Upper lobe of right lung (tissue), 1 donor: ENCODE measurements at regions not wholly inside any gene's neighbourhood (a gene's known extent, or its start where the extent isn't known, plus 50 kb on each side); places are given as distances from the start of the nearest gene placed in this dataset.
"Not testable (repeated sequence)": the region's sequence is repeated elsewhere in the genome, so short reads cannot be mapped to it uniquely, and the experiment has no call there.

Experiments used
- ATAC-seq: fragments of 200-7000 bp; cut with Tn5 transposase; one replicate; pipeline ENCODE4 v1.9.1; 2020; ENCODE audit warnings: mild to moderate bottlenecking, moderate library complexity
- DNase-seq: peaks from one replicate; pipeline ENCODE4 v3.0.0-alpha.2; 2020
- H3K27ac ChIP-seq: fragments of 200-600 bp; one replicate; pipeline ENCODE4 v1.8.0; 2022
- H3K27me3 ChIP-seq: fragments of 200-600 bp; one replicate; pipeline ENCODE4 v1.8.0; 2022; ENCODE audit warnings: mild to moderate bottlenecking
- H3K36me3 ChIP-seq: fragments of 200-600 bp; one replicate; pipeline ENCODE4 v1.8.0; 2022
- H3K4me1 ChIP-seq: fragments of 200-600 bp; one replicate; pipeline ENCODE4 v1.8.0; 2022
- H3K4me3 ChIP-seq: fragments of 200-600 bp; one replicate; pipeline ENCODE4 v1.8.0; 2022; ENCODE audit warnings: mild to moderate bottlenecking
- H3K9me3 ChIP-seq: fragments of 200-600 bp; one replicate; pipeline ENCODE4 v1.8.0; 2022
- intact Hi-C: fragments of 100-400 bp; cut with DNase I; formaldehyde crosslinking; loops from one replicate; pipeline ENCODE4 v1.11.0; 2022
- TF ChIP-seq, protein P1 (sequence below): fragments of 200-600 bp; IDR thresholded peaks from one replicate; pipeline ENCODE4 v1.8.0; 2022; ENCODE audit warnings: antibody characterized with exemption
- donor health status: DM: no; HTN: yes; CAD: no; lungs with severe emphysema.

DNA sequence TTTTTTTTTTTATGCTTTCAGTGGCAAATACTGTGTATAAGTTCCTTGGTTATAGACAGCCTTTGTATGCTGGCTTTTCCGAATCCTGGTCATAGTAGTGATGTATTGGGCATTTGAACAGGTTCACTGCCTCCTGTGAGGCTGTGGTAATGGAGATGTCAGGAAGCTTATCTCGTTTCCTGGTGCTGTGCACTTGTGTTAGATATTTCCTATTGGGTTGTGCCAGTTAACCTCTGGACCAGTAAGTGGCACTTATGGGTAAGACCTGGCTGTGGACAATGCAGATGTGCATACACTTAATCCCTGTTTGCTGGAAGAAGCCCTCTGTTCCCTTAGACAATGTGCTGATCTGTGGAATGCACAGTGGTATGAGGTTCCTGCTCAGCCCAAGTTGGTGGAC, 135.4 kb upstream of the KITLG start:
- TF ChIP-seq, protein P1, sequence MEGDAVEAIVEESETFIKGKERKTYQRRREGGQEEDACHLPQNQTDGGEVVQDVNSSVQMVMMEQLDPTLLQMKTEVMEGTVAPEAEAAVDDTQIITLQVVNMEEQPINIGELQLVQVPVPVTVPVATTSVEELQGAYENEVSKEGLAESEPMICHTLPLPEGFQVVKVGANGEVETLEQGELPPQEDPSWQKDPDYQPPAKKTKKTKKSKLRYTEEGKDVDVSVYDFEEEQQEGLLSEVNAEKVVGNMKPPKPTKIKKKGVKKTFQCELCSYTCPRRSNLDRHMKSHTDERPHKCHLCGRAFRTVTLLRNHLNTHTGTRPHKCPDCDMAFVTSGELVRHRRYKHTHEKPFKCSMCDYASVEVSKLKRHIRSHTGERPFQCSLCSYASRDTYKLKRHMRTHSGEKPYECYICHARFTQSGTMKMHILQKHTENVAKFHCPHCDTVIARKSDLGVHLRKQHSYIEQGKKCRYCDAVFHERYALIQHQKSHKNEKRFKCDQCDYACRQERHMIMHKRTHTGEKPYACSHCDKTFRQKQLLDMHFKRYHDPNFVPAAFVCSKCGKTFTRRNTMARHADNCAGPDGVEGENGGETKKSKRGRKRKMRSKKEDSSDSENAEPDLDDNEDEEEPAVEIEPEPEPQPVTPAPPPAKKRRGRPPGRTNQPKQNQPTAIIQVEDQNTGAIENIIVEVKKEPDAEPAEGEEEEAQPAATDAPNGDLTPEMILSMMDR = no peak
- H3K27me3 ChIP-seq = no peaks in the 10 kb centered on the region
- H3K27ac ChIP-seq = no peak overlapping the region
- no peaks in the 10 kb centered on the region for H3K9me3 ChIP-seq
- no peak for DNase-seq
- H3K36me3 ChIP-seq = no peaks in the 10 kb centered on the region
- intact Hi-C loops = no loop called here
- H3K4me1 ChIP-seq = no peaks in the 10 kb centered on the region
- no peak overlapping the region for H3K4me3 ChIP-seq
- no peak for ATAC-seq

GRCh38 chr12:88714263-88714882, 134.1 kb upstream of the KITLG start:
- H3K27ac ChIP-seq, H3K27me3 ChIP-seq, H3K36me3 ChIP-seq, H3K4me3 ChIP-seq, ATAC-seq, H3K4me1 ChIP-seq, DNase-seq, intact Hi-C loops, H3K9me3 ChIP-seq: not testable (repeated sequence)

GRCh38 chr12:88707800-88708199, 127.5 kb upstream of the KITLG start:
- intact Hi-C loops = no loop called here
- H3K4me3 ChIP-seq = no peak overlapping the region
- TF ChIP-seq, protein P1 = no peak
- no peaks in the 10 kb centered on the region for H3K27me3 ChIP-seq
- ATAC-seq = no peak
- no peak overlapping the region for H3K27ac ChIP-seq
- no peak for DNase-seq
- H3K4me1 ChIP-seq = no peaks in the 10 kb centered on the region
- no peaks in the 10 kb centered on the region for H3K36me3 ChIP-seq
- peaks cover 8% of the 10 kb centered on the region for H3K9me3 ChIP-seq

DNA sequence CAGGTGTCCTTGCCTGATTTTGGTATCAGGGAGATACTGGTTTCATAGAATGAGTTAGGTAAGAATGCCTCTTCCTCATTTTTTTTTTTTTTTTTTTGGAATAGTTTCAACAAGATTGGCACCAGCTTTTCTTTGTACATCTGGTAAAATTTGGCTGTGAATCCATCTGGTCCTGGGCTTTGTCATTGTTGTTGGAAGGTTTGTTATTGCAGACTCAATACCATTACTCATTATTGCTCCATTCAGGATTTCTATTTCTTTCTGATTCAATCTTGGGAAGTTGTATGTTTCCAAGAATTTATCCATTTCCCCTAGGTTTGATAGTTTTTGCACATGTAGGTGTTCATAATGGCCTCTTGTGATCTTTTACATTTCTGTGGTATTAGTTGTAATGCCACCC, 126.0 kb upstream of the KITLG start:
- H3K4me3 ChIP-seq = no peak overlapping the region
- H3K27me3 ChIP-seq = no peaks in the 10 kb centered on the region
- H3K27ac ChIP-seq = no peak overlapping the region
- TF ChIP-seq, protein P1 = no peak
- intact Hi-C loops = no loop called here
- no peaks in the 10 kb centered on the region for H3K36me3 ChIP-seq
- ATAC-seq (no peak), DNase-seq (no peak)
- no peaks in the 10 kb centered on the region for H3K4me1 ChIP-seq
- peaks cover 8% of the 10 kb centered on the region for H3K9me3 ChIP-seq

DNA sequence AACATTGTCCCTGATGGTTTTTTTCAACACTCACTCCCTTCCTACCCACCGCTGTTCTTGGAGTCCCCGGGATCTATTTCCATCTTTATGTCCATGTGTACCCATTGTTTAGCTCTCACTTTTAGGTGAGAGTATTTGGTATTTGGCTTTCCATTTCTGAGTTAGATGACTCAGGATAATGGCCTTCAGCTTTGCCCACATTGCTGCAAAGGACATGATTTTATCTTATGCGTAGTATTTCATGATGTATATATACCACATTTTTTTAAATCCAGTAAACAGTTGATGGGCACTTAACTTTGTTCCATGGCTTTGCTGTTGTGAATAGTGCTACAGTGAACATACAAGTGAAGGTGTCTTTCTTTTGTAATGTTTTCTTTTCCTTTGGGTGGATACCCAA, 123.5 kb upstream of the KITLG start:
- H3K27ac ChIP-seq = no peak overlapping the region
- DNase-seq (no peak), ATAC-seq (no peak)
- TF ChIP-seq, protein P1 = no peak
- no peaks in the 10 kb centered on the region for H3K4me1 ChIP-seq
- H3K27me3 ChIP-seq = no peaks in the 10 kb centered on the region
- peaks cover 8% of the 10 kb centered on the region for H3K9me3 ChIP-seq
- intact Hi-C loops = no loop called here
- H3K36me3 ChIP-seq = no peaks in the 10 kb centered on the region
- H3K4me3 ChIP-seq = no peak overlapping the region

- DNase-seq (no peak), ATAC-seq (no peak)
- Histone ChIP-seq H3K9me3 (no peaks in the 10 kb centered on the region), H3K4me1 (no peaks in the 10 kb centered on the region), H3K36me3 (no peaks in the 10 kb centered on the region), H3K27me3 (no peaks in the 10 kb centered on the region), H3K27ac (no peak overlapping the region), H3K4me3 (no peak overlapping the region)
- intact Hi-C loops = no loop called here
- TF ChIP-seq, protein P1 = no peak
Measured at GRCh38 chr12:88698471-88698870, 118.2 kb upstream of the KITLG start.
